ENCODE measurements at regions not wholly inside any gene's neighbourhood (a gene's known extent, or its start where the extent isn't known, plus 50 kb on each side); places are given as distances from the start of the nearest gene placed in this dataset.
"Not testable (repeated sequence)": the region's sequence is repeated elsewhere in the genome, so short reads cannot be mapped to it uniquely, and the experiment has no call there.

DNA sequence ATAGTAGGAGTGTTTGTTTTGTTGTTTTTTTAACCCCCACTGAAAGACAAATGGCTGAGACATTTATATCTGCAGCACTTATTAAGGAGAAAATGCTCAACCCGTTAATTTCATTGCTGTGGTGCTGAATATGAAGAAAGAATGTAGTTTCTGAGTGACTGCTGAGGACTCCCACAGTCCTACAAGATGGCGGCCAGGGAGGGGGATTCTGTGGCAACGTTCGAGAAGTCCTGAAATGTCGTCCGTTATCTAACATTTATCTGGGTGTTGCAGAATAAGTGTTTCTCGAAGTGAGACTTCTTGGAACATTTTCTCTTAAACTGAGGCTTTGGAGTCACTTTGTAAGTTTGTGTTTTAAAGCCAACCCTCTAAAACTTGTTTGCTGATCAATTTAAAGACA lies 530.4 kb downstream of the XYLT1 start:
- no peak for DNase-seq (ENCODE audit: low spot score)

DNA sequence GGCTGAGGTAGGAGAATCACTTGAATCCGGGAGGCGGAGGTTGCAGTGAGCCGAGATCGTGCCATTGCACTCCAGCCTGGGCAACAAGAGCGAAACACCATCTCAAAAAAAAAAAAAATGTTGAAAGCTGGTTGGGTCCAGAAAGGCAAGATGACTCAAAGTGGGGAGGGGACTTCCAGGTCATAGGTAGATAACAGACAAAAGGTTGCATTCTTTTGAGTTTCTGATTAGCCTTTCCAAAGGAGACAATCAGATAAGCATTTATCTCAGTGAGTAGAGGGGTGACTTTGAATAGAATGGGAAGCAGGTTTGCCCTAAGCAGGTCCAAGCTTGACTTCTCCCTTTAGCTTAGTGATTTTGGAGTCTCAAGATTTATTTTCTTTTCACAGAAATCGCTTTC lies 527.9 kb downstream of the XYLT1 start:
- DNase-seq (ENCODE audit: low spot score) = not testable (repeated sequence)

- no peak for DNase-seq (ENCODE audit: low spot score)
Measured at GRCh38 chr16:16945207-16945606, 525.6 kb downstream of the XYLT1 start.

DNA sequence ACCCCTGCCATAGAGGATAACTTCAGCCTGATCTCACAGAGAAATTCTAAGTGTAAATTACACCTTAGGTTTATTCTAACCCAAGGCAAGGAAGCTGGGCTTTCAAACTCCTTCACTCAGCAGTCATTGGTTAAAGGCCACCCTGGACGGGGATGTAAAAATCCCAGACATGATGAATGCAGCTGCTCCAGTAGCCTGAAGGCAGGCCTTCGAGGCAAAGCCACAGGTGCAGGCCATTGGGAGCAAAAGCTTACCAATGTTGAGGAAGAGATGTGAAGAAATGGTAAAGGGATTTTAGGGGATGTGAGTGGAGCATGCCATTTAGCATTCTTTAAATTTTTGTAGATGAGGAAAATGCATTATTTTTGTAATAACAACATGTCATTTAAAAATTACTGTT lies 514.4 kb downstream of the XYLT1 start:
- DNase-seq (ENCODE audit: low spot score) = no peak

DNA sequence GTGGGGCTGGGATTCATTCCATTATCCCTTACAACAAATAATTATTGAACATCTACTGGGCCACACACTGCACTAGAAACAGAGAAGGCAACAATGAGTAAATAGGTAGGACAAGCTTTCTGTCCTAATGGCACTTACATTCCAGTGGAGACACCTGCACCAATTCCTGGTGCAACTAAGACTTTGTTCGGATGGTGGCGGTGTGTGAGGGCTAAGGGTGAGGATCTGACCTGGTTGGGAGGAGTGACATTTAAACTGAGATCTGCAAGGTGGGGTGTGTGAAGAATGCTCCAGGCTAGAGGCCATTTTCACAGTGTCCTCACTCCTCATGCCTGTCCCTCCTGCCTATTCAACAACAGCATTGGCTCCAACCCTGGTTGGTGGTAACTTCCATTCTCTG lies 510.0 kb downstream of the XYLT1 start:
- no peak for DNase-seq (ENCODE audit: low spot score)

DNA sequence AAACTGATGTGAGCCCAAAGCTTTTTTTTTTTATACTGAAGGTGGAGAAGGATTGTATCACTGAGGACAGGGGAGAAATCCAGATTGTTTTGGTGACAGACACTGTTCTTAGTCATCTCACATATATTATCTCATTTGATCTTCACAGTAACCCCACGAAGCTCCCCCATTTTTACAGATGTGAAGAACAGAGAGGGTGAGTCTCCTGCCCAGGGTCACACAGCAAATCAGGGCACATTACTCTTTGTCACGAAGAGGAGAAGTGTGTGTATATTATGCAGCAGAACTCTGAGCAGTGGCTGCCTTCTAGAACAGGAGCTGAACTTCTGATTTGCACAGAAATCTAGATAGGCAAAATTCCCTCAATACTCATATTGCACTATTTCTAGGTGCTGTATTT lies 504.3 kb downstream of the XYLT1 start:
- no peak for DNase-seq (ENCODE audit: low spot score)

GRCh38 chr16:16971042-16971441 lies 499.7 kb downstream of the XYLT1 start:
- DNase-seq (ENCODE audit: low spot score) = no peak

DNA sequence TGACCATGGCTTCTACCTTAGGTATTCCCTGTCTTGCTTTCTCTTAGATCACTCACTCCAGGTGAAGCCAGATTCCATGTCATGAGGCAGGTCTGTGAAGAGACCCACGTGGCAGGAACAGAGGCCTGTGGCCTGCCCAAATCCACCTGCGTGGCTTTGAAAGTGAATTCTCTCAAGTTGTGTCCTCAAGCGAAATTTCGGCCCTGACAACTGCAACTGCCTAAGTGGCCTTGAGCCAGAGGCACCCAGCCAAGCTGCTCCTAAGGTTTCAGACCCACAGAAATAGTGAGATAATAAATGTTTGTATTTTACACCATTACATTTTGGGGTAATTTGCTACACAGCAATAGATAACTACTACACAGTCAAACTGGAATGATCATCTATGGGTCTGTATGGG lies 497.9 kb downstream of the XYLT1 start:
- no peak for DNase-seq (ENCODE audit: low spot score)

GRCh38 chr16:16973707-16974591 lies 496.8 kb downstream of the XYLT1 start:
- DNase-seq (ENCODE audit: low spot score) = no peak

DNA sequence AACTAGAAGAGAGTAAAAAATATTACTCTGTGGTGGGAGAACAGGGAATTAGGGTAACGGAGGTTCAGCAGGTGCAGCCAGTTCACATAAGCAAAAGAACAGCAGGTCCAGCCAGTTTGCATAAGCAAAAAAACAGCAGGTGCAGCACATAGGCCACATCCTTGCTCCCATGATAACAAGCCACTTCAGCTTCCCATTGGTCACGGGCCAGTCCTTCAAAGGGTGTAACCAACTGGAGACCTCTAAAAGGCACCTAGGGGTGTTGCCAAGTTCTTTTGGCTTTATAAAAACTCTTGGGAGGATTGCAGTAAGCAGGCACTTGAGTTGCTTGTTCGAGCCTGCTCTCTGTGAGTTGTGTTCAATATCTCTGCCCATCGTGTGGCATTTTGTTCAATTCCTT lies 488.1 kb downstream of the XYLT1 start:
- no peak for DNase-seq (ENCODE audit: low spot score)

- no peak for DNase-seq (ENCODE audit: low spot score)
Measured at GRCh38 chr16:16983582-16983981, 487.2 kb downstream of the XYLT1 start.

DNA sequence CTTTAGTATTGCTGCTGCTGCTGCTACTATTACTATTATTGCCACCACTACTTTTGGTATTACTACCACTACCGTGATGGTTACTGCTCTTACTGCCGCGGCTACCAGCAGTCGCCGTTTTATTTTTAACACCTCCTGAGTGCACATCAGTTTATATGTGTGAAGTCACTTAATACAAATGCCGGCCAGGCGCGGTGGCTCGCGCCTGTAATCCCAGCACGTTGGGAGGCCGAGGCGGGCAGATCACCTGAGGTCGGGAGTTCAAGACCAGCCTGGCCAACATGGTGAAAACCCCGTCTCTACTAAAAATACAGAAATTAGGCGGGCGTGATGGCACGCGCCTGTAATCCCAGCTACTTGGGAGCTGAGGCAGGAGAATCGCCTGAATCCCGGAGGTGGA lies 486.7 kb downstream of the XYLT1 start:
- not testable (repeated sequence) for DNase-seq (ENCODE audit: low spot score)

GRCh38 chr16:16985707-16986106 lies 485.1 kb downstream of the XYLT1 start:
- no peak for DNase-seq (ENCODE audit: low spot score)

- no peak for DNase-seq (ENCODE audit: low spot score)
Measured at GRCh38 chr16:16988963-16989362, 481.8 kb downstream of the XYLT1 start.

GRCh38 chr16:16989368-16989767 lies 481.4 kb downstream of the XYLT1 start:
- no peak for DNase-seq (ENCODE audit: low spot score)

GRCh38 chr16:16991711-16992110 lies 479.0 kb downstream of the XYLT1 start:
- DNase-seq (ENCODE audit: low spot score) = no peak

- DNase-seq (ENCODE audit: low spot score) = peak; percentile 50
Measured at GRCh38 chr16:16992975-16993765, 477.6 kb downstream of the XYLT1 start.

DNA sequence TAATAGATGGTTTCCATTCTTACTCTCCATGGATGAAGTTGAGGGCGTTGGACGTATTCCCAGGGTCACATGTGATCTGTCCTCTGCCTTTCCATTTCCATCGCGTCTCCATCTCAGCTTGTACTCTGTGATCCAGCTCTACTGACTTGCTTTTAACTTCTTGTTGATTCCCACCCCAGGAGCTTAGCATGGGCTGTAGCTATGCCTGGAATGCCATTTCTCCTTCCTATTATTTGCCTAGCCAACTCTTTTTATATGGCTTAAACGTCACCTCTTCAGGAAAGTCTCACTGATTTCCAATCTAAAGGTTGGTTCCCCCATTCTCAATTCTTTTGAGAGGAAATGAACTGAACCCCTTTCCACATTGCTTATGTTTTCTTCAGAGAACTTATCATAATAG lies 475.9 kb downstream of the XYLT1 start:
- no peak for DNase-seq (ENCODE audit: low spot score)

GRCh38 chr16:16996827-16997226 lies 473.9 kb downstream of the XYLT1 start:
- DNase-seq (ENCODE audit: low spot score) = no peak

DNA sequence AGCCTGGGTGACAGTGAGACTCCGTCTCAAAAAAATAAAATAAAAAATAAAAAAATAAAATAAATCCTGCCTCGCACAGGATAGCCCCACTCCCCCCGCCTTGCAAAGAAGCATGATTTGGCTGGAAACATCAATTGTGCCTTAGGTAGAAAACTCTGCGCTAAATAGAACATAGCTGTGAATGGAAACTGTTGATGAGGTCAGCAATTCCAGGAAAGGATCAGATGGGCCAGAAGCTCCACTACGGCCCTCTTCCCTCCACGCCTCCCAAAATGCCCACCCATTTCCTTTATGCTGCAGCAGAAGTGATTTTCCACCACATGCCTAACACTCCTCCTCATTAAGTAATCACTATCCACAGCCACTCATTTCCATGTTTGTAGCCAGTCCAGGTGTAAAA lies 473.4 kb downstream of the XYLT1 start:
- DNase-seq (ENCODE audit: low spot score) = no peak

DNA sequence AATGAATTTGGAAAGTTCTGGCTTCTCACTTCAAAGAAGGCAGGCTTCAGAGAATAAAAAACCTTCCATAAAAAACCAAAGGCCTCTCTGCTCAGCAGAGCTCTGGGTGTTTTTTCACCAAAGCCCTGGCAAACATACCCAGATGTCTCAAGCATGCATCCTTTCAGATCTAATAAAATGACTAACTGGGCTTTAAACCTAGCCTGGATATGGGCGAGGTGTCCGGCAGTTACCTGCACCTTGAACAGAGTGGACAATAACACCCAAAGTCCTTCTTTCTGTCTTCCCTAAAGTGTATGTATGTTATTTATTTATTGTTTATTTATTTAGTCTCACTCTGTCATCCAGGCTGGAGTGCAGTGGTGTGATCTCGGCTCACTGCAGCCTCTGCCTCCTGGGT lies 469.3 kb downstream of the XYLT1 start:
- DNase-seq (ENCODE audit: low spot score) = no peak

GRCh38 chr16:17002565-17002964 lies 468.2 kb downstream of the XYLT1 start:
- DNase-seq (ENCODE audit: low spot score) = no peak

GRCh38 chr16:17005963-17006362 lies 464.8 kb downstream of the XYLT1 start:
- not testable (repeated sequence) for DNase-seq (ENCODE audit: low spot score)
